ENCODE measurements at regions not wholly inside any gene's neighbourhood (a gene's known extent, or its start where the extent isn't known, plus 50 kb on each side); places are given as distances from the start of the nearest gene placed in this dataset.

GRCh38 chr6:6471276-6471675, 117.2 kb upstream of the LY86 start:
- no peak overlapping the region for H2AFZ ChIP-seq (ENCODE audit: low read depth)
- H3K4me3 ChIP-seq (IDR thresholded peaks at IDR 0.05; ENCODE audit: insufficient read depth, low read depth, low read length), result no peak overlapping the region
- no peak overlapping the region for H3K27ac ChIP-seq
- no peaks in the 10 kb centered on the region for H3K79me2 ChIP-seq (ENCODE audit: insufficient read depth, low read depth)
- H3K4me2 ChIP-seq, result no peak overlapping the region
- no peaks in the 10 kb centered on the region for H3K4me1 ChIP-seq (ENCODE audit: low read depth, poor library complexity, severe bottlenecking)
- TF ChIP-seq CTCF (conservative IDR thresholded peaks at IDR 0.05; ENCODE audit: low read depth, low read length), result no peak
- no peaks in the 10 kb centered on the region for H3K36me3 ChIP-seq (ENCODE audit: insufficient read depth)
- H3K27me3 ChIP-seq (ENCODE audit: insufficient read depth, low read depth), result no peaks in the 10 kb centered on the region
- H3K9ac ChIP-seq, result no peak overlapping the region
- H4K20me1 ChIP-seq (ENCODE audit: insufficient read depth), result no peaks in the 10 kb centered on the region

GRCh38 chr6:6474170-6474920, 114.2 kb upstream of the LY86 start:
- no peak overlapping the region for H2AFZ ChIP-seq (ENCODE audit: low read depth)
- no peak overlapping the region for H3K4me3 ChIP-seq (IDR thresholded peaks at IDR 0.05; ENCODE audit: insufficient read depth, low read depth, low read length)
- H4K20me1 ChIP-seq (ENCODE audit: insufficient read depth), result no peaks in the 10 kb centered on the region
- no peak for TF ChIP-seq CTCF (conservative IDR thresholded peaks at IDR 0.05; ENCODE audit: low read depth, low read length)
- no peaks in the 10 kb centered on the region for H3K27me3 ChIP-seq (ENCODE audit: insufficient read depth, low read depth)
- H3K4me1 ChIP-seq (ENCODE audit: low read depth, poor library complexity, severe bottlenecking), result no peaks in the 10 kb centered on the region
- H3K9ac ChIP-seq, result no peak overlapping the region
- no peaks in the 10 kb centered on the region for H3K79me2 ChIP-seq (ENCODE audit: insufficient read depth, low read depth)
- no peaks in the 10 kb centered on the region for H3K36me3 ChIP-seq (ENCODE audit: insufficient read depth)
- H3K27ac ChIP-seq, result no peak overlapping the region
- no peak overlapping the region for H3K4me2 ChIP-seq

GRCh38 chr6:6479785-6480184, 108.7 kb upstream of the LY86 start:
- Histone ChIP-seq H3K36me3 (ENCODE audit: insufficient read depth) (no peaks in the 10 kb centered on the region), H3K27ac (no peak overlapping the region), H3K4me1 (ENCODE audit: low read depth, poor library complexity, severe bottlenecking) (no peaks in the 10 kb centered on the region), H3K4me2 (no peak overlapping the region), H3K27me3 (ENCODE audit: insufficient read depth, low read depth) (no peaks in the 10 kb centered on the region), H3K4me3 (IDR thresholded peaks at IDR 0.05; ENCODE audit: insufficient read depth, low read depth, low read length) (no peak overlapping the region), H3K79me2 (ENCODE audit: insufficient read depth, low read depth) (no peaks in the 10 kb centered on the region), H2AFZ (ENCODE audit: low read depth) (no peak overlapping the region), H3K9ac (no peak overlapping the region), H4K20me1 (ENCODE audit: insufficient read depth) (no peaks in the 10 kb centered on the region)
- TF ChIP-seq CTCF (conservative IDR thresholded peaks at IDR 0.05; ENCODE audit: low read depth, low read length), result no peak

GRCh38 chr6:6482256-6482655, 106.3 kb upstream of the LY86 start:
- no peaks in the 10 kb centered on the region for H3K4me1 ChIP-seq (ENCODE audit: low read depth, poor library complexity, severe bottlenecking)
- H3K79me2 ChIP-seq (ENCODE audit: insufficient read depth, low read depth), result no peaks in the 10 kb centered on the region
- H3K4me3 ChIP-seq (IDR thresholded peaks at IDR 0.05; ENCODE audit: insufficient read depth, low read depth, low read length), result no peak overlapping the region
- TF ChIP-seq CTCF (conservative IDR thresholded peaks at IDR 0.05; ENCODE audit: low read depth, low read length), result no peak
- H3K27me3 ChIP-seq (ENCODE audit: insufficient read depth, low read depth), result no peaks in the 10 kb centered on the region; the same call in 1 of the 2 replicates
- no peak overlapping the region for H3K9ac ChIP-seq
- no peak overlapping the region for H3K27ac ChIP-seq
- no peaks in the 10 kb centered on the region for H3K36me3 ChIP-seq (ENCODE audit: insufficient read depth)
- H4K20me1 ChIP-seq (ENCODE audit: insufficient read depth), result no peaks in the 10 kb centered on the region
- H2AFZ ChIP-seq (ENCODE audit: low read depth), result no peak overlapping the region
- H3K4me2 ChIP-seq, result no peak overlapping the region
